Smooth muscle cell (in vitro differentiated cells): ENCODE measurements at regions not wholly inside any gene's neighbourhood (a gene's known extent, or its start where the extent isn't known, plus 50 kb on each side); places are given as distances from the start of the nearest gene placed in this dataset.

Source experiments
- DNase-seq: peaks from one replicate; lab custom pipeline; 2025; ENCODE audit not compliant: unreplicated experiment; lab: John Stamatoyannopoulos, UW
- H2AFZ ChIP-seq: fragments of 200-600 bp; sonication (generic); 2 replicates; pipeline ENCODE4 v1.6.0; 2016; ENCODE audit warnings: antibody characterized with exemption, low read depth, mild to moderate bottlenecking
- H3F3A ChIP-seq: fragments of 200-600 bp; sonication (generic); 2 replicates; pipeline ENCODE4 v1.6.0; 2017; ENCODE audit warnings: antibody characterized with exemption, low read depth
- H3K27ac ChIP-seq: fragments of 200-600 bp; sonication (generic); 2 replicates; pipeline ENCODE4 v1.5.1; 2016; ENCODE audit warnings: low read depth, mild to moderate bottlenecking
- H3K27me3 ChIP-seq: fragments of 200-600 bp; sonication (generic); 2 replicates; pipeline ENCODE4 v1.6.1; 2016; ENCODE audit warnings: low read depth, mild to moderate bottlenecking
- H3K36me3 ChIP-seq: fragments of 200-600 bp; sonication (generic); 2 replicates; pipeline ENCODE4 v1.5.1; 2016; ENCODE audit warnings: low read depth
- H3K4me1 ChIP-seq: fragments of 200-600 bp; sonication (generic); 2 replicates; pipeline ENCODE4 v1.5.1; 2016; ENCODE audit warnings: low read depth
- H3K4me2 ChIP-seq: fragments of 200-600 bp; sonication (generic); 2 replicates; pipeline ENCODE4 v1.6.0; 2016; ENCODE audit warnings: mild to moderate bottlenecking
- H3K4me3 ChIP-seq: fragments of 200-600 bp; sonication (generic); 2 replicates; pipeline ENCODE4 v1.5.1; 2016; ENCODE audit warnings: mild to moderate bottlenecking
- H3K79me2 ChIP-seq: fragments of 200-600 bp; sonication (generic); 2 replicates; pipeline ENCODE4 v1.6.0; 2016; ENCODE audit warnings: low read depth, mild to moderate bottlenecking
- H3K9ac ChIP-seq: fragments of 200-600 bp; sonication (generic); 2 replicates; pipeline ENCODE4 v1.6.0; 2016; ENCODE audit warnings: low read depth
- H3K9me3 ChIP-seq: fragments of 200-600 bp; sonication (generic); replicated peaks from 2 replicates; pipeline ENCODE4 v1.5.1; 2016; ENCODE audit warnings: low read depth
- H4K20me1 ChIP-seq: fragments of 200-600 bp; sonication (generic); 2 replicates; pipeline ENCODE4 v1.6.0; 2016; ENCODE audit warnings: low read depth
- WGBS: methylation state at CpG from one replicate; pipeline ENCODE4 v1.1.7; 2016; ENCODE audit warnings: low lambda C conversion rate; 5-methylcytosine and 5-hydroxymethylcytosine counted together
- TF ChIP-seq, protein P1 (sequence below): fragments of 200-600 bp; sonication (generic); IDR thresholded peaks from 2 replicates; pipeline ENCODE4 v1.5.1; 2017; ENCODE audit warnings: borderline replicate concordance, mild to moderate bottlenecking, antibody characterized with exemption; ENCODE audit not compliant: insufficient read depth, poor library complexity, severe bottlenecking

DNA sequence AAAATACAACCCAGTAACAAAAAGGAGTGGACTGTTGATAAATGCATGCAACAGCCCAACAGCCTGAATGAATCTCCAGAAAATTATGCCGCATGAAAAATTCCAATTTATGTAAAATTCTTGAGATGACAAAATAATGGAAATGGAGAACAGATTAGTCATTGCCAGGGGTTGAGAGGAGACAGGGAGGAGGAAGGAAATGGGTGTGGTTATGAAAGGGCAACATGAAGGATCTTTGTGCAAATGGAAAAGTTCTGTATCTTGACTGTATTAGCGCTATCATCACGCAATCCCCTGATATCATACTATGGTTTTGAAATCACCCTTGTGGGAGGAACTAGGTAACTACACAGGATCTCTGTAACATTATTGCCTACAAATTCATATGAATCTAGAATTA lies 1058.3 kb upstream of the RBFOX1 start:
- Histone ChIP-seq H2AFZ (no peak overlapping the region), H3F3A (no peaks in the 10 kb centered on the region), H3K27me3 (no peaks in the 10 kb centered on the region), H3K4me1 (no peaks in the 10 kb centered on the region), H3K27ac (no peak overlapping the region), H4K20me1 (no peaks in the 10 kb centered on the region), H3K9me3 (no peaks in the 10 kb centered on the region), H3K4me3 (no peak overlapping the region), H3K4me2 (no peak overlapping the region), H3K9ac (no peak overlapping the region), H3K79me2 (no peaks in the 10 kb centered on the region), H3K36me3 (no peaks in the 10 kb centered on the region)
- 98% methylated on average over 3 of the region's 3 CpGs for WGBS
- TF ChIP-seq, protein P1, sequence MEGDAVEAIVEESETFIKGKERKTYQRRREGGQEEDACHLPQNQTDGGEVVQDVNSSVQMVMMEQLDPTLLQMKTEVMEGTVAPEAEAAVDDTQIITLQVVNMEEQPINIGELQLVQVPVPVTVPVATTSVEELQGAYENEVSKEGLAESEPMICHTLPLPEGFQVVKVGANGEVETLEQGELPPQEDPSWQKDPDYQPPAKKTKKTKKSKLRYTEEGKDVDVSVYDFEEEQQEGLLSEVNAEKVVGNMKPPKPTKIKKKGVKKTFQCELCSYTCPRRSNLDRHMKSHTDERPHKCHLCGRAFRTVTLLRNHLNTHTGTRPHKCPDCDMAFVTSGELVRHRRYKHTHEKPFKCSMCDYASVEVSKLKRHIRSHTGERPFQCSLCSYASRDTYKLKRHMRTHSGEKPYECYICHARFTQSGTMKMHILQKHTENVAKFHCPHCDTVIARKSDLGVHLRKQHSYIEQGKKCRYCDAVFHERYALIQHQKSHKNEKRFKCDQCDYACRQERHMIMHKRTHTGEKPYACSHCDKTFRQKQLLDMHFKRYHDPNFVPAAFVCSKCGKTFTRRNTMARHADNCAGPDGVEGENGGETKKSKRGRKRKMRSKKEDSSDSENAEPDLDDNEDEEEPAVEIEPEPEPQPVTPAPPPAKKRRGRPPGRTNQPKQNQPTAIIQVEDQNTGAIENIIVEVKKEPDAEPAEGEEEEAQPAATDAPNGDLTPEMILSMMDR = no peak
- DNase-seq = no peak

DNA sequence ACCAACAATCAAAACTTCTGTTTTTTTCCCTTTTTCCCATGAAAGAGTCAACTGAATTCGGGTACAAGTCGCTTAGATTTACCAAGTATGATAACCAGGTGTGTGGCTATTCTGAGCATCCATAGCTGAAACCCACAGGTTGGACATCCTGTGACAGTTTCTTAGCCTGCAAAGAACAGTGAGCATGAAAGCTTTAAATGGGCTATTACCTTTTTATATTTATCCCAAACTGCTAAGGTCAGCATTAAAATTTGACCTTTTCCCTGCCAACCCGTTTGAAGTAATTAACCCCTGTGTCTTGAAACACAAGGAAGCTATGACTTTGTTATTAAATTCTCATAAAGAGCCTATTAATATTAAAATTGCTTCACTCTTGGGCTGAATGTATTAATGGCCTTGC lies 1065.0 kb upstream of the RBFOX1 start:
- Histone ChIP-seq H2AFZ (no peak overlapping the region), H3F3A (no peaks in the 10 kb centered on the region), H4K20me1 (no peaks in the 10 kb centered on the region), H3K9me3 (no peaks in the 10 kb centered on the region), H3K4me3 (no peak overlapping the region), H3K27ac (no peak overlapping the region), H3K27me3 (no peaks in the 10 kb centered on the region), H3K36me3 (no peaks in the 10 kb centered on the region), H3K9ac (no peak overlapping the region), H3K4me1 (no peaks in the 10 kb centered on the region), H3K4me2 (no peak overlapping the region), H3K79me2 (no peaks in the 10 kb centered on the region)
- 77% methylated on average over 3 of the region's 3 CpGs for WGBS
- TF ChIP-seq, protein P1 = no peak
- no peak for DNase-seq

DNA sequence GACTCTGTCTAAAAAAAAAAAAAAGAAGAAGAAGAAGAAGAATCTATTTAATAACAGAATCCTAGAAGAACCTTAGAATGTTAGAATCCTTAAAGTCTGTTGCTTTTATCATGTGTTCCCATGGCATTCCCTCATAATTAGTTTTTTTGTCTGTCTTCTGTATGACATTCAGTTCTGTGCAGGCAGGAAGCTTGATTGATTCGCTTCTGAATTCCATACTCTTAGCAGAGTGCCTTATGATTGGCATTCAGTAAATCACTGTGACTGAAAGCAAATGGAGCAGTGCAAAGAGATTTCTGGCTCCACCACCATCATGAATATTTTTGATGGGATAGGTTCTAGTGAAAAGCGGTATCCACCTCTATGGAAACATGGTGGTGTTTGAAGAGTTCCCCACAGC lies 1065.9 kb upstream of the RBFOX1 start:
- Histone ChIP-seq H2AFZ (no peak overlapping the region), H3K27me3 (no peaks in the 10 kb centered on the region), H3K4me3 (no peak overlapping the region), H4K20me1 (no peaks in the 10 kb centered on the region), H3K27ac (no peak overlapping the region), H3K79me2 (no peaks in the 10 kb centered on the region), H3K4me2 (no peak overlapping the region), H3K4me1 (no peaks in the 10 kb centered on the region), H3F3A (no peaks in the 10 kb centered on the region), H3K9ac (no peak overlapping the region), H3K9me3 (no peaks in the 10 kb centered on the region), H3K36me3 (no peaks in the 10 kb centered on the region)
- TF ChIP-seq, protein P1 = no peak
- DNase-seq = no peak
- 86% methylated on average over 2 of the region's 2 CpGs for WGBS

DNA sequence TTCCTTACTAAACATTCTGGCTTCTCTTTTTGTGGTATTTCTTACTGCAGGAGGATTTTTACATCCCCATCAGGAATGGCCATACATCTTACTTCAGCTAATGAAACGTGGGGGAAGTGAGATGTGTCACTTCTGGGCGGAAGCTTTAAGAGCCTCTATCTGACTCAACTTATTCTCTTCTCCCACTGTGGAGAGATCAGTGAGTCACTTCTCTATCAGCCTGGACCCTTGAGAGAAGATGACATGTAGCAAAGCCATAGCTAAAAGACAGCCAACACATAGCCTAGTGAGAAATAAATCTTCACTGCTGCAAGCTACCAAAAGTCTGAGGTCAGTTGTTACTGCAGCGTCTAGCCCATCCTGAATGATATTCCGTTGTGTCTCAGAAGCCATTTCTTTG lies 1066.7 kb upstream of the RBFOX1 start:
- H3K4me2 ChIP-seq = no peak overlapping the region
- WGBS = 47% methylated on average over 4 of the region's 4 CpGs
- no peaks in the 10 kb centered on the region for H3K27me3 ChIP-seq
- no peak overlapping the region for H3K4me3 ChIP-seq
- H3K79me2 ChIP-seq = no peaks in the 10 kb centered on the region
- no peaks in the 10 kb centered on the region for H3K36me3 ChIP-seq
- H3K27ac ChIP-seq = no peak overlapping the region
- TF ChIP-seq, protein P1 = no peak
- H3F3A ChIP-seq = no peaks in the 10 kb centered on the region
- no peaks in the 10 kb centered on the region for H4K20me1 ChIP-seq
- H3K4me1 ChIP-seq = no peaks in the 10 kb centered on the region
- no peak overlapping the region for H3K9ac ChIP-seq
- H2AFZ ChIP-seq = no peak overlapping the region
- no peaks in the 10 kb centered on the region for H3K9me3 ChIP-seq
- no peak for DNase-seq
